NCI-H2029 treated with DMSO at 0.1 percent for 48 hours (cell line): ENCODE measurements at regions not wholly inside any gene's neighbourhood (a gene's known extent, or its start where the extent isn't known, plus 50 kb on each side); places are given as distances from the start of the nearest gene placed in this dataset.
"Not testable (repeated sequence)": the region's sequence is repeated elsewhere in the genome, so short reads cannot be mapped to it uniquely, and the experiment has no call there.

Source experiments
- DNase-seq: peaks from one replicate; lab custom pipeline; 2025; lab: John Stamatoyannopoulos, UW

DNA sequence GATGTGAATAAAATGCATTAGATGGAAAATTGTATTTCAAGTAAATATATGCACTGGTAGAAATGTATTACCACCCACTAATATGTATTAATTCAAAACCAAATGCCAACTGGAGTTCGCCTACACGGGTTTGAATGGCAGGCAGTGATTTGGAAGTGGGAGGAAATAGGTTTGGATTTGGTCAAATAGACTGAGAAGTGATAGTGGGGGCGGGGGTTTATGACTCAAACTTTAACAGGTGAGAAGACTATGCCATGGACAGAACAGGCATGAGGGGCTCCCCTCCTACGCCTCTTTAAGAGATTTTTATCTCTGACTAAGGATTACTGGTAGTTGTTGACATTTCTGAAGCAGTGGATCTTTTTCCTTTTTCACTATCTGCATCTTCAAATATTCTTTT is 677.8 kb downstream of the NTRK3 start:
- no peak for DNase-seq

- DNase-seq = no peak
Observed at GRCh38 chr15:87577336-87577735, 679.2 kb downstream of the NTRK3 start.

DNA sequence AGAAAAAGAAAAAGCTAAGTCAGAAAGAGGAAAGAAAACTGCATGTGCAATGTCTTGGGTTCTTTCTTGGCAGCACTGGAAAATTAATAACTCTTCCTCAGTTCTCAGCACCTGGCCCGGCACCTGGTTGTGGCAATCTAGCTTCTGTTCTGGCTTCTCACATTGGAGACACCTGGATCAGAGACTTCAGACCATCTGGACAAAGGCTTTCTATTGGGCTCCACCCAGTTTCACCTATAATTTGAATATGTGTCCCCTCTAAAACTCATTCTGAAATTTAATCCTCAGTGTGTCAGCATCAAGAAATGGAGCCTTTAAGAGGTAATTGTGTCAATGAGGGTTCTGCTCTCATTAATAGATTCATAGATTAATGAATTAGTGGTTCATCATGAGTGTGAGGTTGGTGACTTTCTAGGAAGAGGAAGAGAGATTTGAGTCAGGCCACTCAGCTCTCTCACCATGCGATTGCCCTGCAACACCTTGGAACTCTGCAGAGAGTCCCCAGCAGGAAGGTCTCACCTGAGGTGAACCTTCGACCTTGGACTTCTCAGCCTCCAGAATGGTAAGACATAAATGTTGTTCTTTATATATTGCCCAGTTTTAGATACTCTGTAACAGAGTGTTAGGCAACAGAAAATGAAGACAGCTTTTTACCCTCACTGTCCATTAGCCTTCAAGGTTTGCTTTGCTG is 679.9 kb downstream of the NTRK3 start:
- no peak for DNase-seq

DNA sequence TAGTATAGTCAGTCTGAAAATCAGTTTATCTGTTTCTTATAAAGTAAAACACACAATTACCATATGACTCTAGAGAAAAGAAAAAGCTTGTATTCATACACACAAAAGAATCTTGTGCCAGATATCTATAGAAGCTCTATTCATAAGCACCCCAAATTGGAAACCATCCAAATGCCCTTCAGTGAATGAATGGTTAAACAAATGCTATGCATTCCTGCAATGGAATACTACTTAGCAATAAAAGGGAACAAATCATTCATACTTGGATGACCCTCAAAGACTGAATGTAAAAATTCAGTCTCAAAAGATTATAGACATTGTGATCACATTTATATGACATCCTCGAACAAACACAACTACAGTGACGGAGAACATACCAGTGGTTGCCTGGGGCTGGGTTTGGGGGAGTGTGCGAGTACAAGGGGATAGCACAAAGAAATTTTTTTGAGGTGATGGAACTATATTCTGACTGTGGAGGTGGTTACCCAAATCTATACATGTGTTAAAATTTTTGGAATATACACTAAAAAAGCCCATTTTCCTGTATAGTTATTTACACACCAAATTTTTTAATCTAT is 680.6 kb downstream of the NTRK3 start:
- no peak for DNase-seq

DNA sequence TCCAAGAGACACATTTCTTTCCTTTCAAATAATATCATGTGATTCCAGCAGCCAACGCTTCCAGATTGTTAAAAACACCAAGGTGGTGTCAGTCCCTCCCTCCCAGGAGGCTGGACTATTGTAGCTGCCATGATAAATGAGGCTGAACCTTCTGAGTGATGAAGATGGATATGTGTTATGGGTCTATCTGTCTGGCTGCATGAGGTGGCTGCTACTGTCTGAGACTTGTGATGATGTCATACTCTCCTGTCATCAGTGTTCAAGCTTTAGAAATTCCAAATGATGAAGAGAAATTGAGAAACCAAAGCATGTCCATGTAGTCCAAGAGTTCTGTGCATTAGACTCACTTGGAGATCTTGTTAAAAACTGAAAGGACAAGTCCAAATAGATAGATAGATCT is 683.0 kb downstream of the NTRK3 start:
- DNase-seq = no peak

- DNase-seq = no peak
Observed at GRCh38 chr15:87573039-87573438, 683.5 kb downstream of the NTRK3 start.

- DNase-seq = no peak
Observed at GRCh38 chr15:87572381-87572910, 684.1 kb downstream of the NTRK3 start.

DNA sequence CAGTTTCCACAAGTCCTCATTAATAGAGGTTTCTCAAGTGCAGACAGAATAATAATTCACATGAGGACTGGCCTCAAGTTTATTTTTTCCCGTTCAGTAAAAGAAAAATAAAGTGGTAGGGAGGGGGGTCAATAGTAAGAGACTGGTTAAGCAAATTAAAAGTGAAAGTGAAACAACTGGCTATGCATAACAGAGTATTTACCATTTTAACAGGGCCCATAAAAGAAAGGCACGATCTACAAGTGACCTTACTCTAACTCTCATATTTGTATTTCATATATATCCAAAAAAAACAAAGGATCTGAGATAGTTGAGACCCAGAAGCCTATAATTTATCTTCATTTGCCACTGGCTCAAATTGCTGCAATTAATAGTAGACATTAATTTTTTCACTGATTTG is 686.3 kb downstream of the NTRK3 start:
- DNase-seq = no peak

DNA sequence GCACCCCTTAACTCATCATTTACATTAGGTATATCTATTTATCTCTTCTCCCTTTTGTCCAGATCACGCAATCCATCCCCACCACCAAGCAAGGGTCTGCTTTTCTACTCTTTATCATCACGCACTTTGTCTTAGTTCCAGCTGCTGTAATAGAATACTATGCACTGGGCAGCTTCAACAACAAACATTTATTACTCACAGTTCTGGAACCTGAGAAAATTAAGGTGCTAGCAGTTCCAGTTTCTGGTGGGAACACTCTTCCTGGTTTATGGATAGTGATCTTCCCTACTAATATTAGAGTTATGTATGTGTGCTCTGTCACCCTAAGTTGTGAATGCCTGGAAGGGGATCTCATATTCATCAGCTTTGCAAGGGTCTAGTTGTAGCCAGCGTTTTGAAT is 687.0 kb downstream of the NTRK3 start:
- no peak for DNase-seq

- DNase-seq = no peak
Observed at GRCh38 chr15:87567406-87568030, 689.0 kb downstream of the NTRK3 start.

DNA sequence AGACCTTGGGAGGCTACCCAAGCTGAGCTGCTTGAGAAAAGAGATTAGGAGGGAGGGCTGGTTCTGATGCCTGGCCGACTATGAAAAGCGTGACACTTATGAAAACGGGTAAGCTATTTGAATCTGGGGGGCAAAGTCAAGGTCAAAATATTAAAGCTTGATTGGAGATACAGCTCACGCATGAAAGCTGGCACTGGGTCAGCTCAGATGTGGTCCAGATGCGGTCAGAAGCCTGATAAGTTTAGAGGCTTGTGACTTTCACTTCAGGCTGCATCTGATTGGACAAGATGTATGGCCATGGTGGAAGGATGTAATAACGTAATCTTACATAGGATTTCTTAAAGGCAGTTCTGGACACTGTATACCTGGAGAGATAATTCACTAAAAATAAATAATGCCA is 690.3 kb downstream of the NTRK3 start:
- no peak for DNase-seq

DNA sequence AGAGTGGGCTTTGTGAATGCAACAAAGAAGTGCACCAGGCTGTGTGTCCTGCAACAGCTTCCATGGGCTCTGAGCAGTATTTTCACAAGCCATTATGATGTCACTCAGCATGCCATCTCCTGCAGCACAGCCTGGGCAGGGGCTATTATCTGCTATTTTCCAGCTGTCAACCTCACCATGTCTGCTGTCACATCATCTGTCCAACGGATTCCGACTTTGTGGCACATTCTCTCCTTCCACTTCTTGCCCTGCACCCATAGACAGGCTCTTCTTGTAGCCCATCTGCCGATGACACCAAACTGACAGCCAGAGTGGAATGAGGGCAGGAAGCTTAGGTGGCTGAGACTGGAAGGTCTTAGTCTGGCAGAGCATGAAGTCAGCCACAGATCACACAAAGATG is 691.9 kb downstream of the NTRK3 start:
- no peak for DNase-seq

- DNase-seq = no peak
Observed at GRCh38 chr15:87563869-87564268, 692.7 kb downstream of the NTRK3 start.

- no peak for DNase-seq
Observed at GRCh38 chr15:87562203-87562602, 694.3 kb downstream of the NTRK3 start.

DNA sequence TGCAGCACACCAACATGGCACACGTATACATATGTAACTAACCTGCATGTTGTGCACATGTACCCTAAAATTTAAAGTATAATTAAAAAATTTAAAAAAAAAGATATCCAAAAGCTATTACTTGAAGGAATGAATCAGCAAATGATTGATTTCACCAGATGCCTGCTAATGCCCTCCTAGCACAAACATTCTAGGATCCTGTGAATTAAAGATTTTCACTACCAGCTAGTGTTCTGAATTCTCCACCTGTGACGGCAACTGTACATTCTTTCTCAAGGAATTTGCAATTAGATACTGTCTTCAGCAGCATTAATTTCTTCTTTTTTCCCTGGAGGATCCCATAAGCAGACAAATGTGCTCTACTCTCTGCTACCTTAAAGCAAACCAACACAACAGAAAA is 694.9 kb downstream of the NTRK3 start:
- DNase-seq = no peak

GRCh38 chr15:87557881-87558280 is 698.7 kb downstream of the NTRK3 start:
- no peak for DNase-seq

GRCh38 chr15:87556886-87557285 is 699.7 kb downstream of the NTRK3 start:
- DNase-seq = no peak

GRCh38 chr15:87549860-87550259 is 706.7 kb downstream of the NTRK3 start:
- no peak for DNase-seq

GRCh38 chr15:87549296-87549695 is 707.2 kb downstream of the NTRK3 start:
- DNase-seq = no peak

DNA sequence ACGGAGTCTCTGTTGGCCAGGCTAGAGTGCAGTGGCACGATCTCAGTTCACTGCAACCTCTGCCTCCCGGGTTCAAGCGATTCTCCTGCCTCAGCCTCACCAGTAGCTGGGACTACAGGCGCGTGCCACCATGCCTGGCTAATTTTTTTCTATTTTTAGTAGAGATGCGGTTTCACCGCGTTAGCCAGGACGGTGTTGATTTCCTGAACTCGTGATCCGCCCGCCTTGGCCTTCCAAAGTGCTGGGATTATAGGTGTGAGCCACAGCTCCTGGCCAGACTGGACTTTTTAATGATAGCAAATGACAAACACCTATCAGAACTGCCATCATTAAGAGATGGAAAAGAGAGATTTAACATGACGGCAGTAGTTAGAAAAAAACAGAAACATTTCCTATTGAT is 707.9 kb downstream of the NTRK3 start:
- not testable (repeated sequence) for DNase-seq

DNA sequence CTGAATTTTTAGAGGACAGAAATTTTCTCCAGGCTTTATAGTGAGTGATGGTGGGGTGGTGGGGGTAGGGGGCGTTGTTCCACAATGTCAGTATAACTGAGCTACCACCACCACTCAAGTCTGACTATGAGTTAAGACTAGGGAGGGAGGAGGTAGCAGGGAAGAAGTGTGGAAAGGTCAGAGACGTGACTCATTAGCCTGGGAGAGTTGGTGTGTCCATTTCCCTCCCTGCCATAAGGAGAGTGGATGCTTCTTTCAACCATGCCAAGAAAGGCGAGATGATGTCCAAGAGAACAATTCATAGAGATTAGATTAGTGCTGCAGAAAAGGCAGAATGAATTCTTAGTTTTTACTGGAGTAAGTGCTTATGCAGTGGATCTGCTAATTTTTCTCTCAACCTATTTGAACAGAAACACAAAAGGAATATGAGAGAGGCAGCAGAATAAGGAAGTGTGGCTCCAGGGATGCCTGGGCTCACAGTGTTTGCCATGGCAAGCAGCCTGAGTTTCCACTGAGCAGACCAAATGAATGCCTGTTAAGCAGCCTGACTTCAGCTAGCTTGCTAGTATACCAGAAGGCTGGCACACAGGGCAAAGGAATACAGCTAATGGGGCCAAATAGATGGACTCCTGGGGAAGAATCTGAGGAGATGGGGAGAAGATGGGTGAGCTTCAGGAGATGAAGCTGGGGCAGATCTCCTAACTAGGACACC is 708.9 kb downstream of the NTRK3 start:
- DNase-seq = no peak

GRCh38 chr15:87538327-87538834 is 718.2 kb downstream of the NTRK3 start:
- DNase-seq = no peak

GRCh38 chr15:87537295-87537694 is 719.2 kb downstream of the NTRK3 start:
- no peak for DNase-seq
